ENCODE measurements at regions not wholly inside any gene's neighbourhood (a gene's known extent, or its start where the extent isn't known, plus 50 kb on each side); places are given as distances from the start of the nearest gene placed in this dataset.

- H3K36me3 ChIP-seq (ENCODE audit: insufficient read depth, low read length) = no peaks in the 10 kb centered on the region
- H3K9me3 ChIP-seq (ENCODE audit: low read length) = no peaks in the 10 kb centered on the region
- H4K20me1 ChIP-seq (ENCODE audit: insufficient read depth, low read length) = no peaks in the 10 kb centered on the region
- H3F3A ChIP-seq (ENCODE audit: insufficient read depth, low read length) = no peaks in the 10 kb centered on the region
- H3K27me3 ChIP-seq (ENCODE audit: insufficient read depth, low read length) = no peaks in the 10 kb centered on the region
- no peak overlapping the region for H2AFZ ChIP-seq (ENCODE audit: low read length)
- H3K27ac ChIP-seq (ENCODE audit: low read depth, low read length, poor library complexity, severe bottlenecking) = no peak overlapping the region
- H3K9me2 ChIP-seq (ENCODE audit: low read depth, low read length) = no peaks in the 10 kb centered on the region
- no peaks in the 10 kb centered on the region for H3K4me1 ChIP-seq (ENCODE audit: insufficient read depth, low read length, severe bottlenecking)
- H3K4me3 ChIP-seq (ENCODE audit: low read depth, low read length, poor library complexity, severe bottlenecking) = no peak overlapping the region
- no peak overlapping the region for H3K9ac ChIP-seq (ENCODE audit: low read length)
- H3K4me2 ChIP-seq (ENCODE audit: low read length) = no peak overlapping the region
- H3K79me2 ChIP-seq (ENCODE audit: insufficient read depth, low read length) = no peaks in the 10 kb centered on the region
- TF ChIP-seq EZH2 (IDR thresholded peaks at IDR 0.05; ENCODE audit: borderline replicate concordance, low read length) (no peak), CTCF (IDR thresholded peaks at IDR 0.05; ENCODE audit: low read length) (no peak)
These were observed 152.5 kb upstream of the ZNF536 start for GRCh38 chr19:30219702-30220101.

- no peak overlapping the region for H3K4me3 ChIP-seq (ENCODE audit: low read depth, low read length, poor library complexity, severe bottlenecking)
- no peak overlapping the region for H3K4me2 ChIP-seq (ENCODE audit: low read length)
- H3K9me3 ChIP-seq (ENCODE audit: low read length) = no peaks in the 10 kb centered on the region
- no peaks in the 10 kb centered on the region for H4K20me1 ChIP-seq (ENCODE audit: insufficient read depth, low read length)
- H3K9ac ChIP-seq (ENCODE audit: low read length) = no peak overlapping the region
- H3K27ac ChIP-seq (ENCODE audit: low read depth, low read length, poor library complexity, severe bottlenecking) = no peak overlapping the region
- no peaks in the 10 kb centered on the region for H3K36me3 ChIP-seq (ENCODE audit: insufficient read depth, low read length)
- no peak for TF ChIP-seq EZH2 (IDR thresholded peaks at IDR 0.05; ENCODE audit: borderline replicate concordance, low read length)
- no peak for TF ChIP-seq CTCF (IDR thresholded peaks at IDR 0.05; ENCODE audit: low read length)
- H3K9me2 ChIP-seq (ENCODE audit: low read depth, low read length) = no peaks in the 10 kb centered on the region
- no peaks in the 10 kb centered on the region for H3F3A ChIP-seq (ENCODE audit: insufficient read depth, low read length)
- no peaks in the 10 kb centered on the region for H3K4me1 ChIP-seq (ENCODE audit: insufficient read depth, low read length, severe bottlenecking)
- H3K79me2 ChIP-seq (ENCODE audit: insufficient read depth, low read length) = no peaks in the 10 kb centered on the region
- no peaks in the 10 kb centered on the region for H3K27me3 ChIP-seq (ENCODE audit: insufficient read depth, low read length)
- no peak overlapping the region for H2AFZ ChIP-seq (ENCODE audit: low read length)
These were observed 151.0 kb upstream of the ZNF536 start for GRCh38 chr19:30221176-30221575.

- H2AFZ ChIP-seq (ENCODE audit: low read length) = no peak overlapping the region
- H4K20me1 ChIP-seq (ENCODE audit: insufficient read depth, low read length) = no peaks in the 10 kb centered on the region
- no peaks in the 10 kb centered on the region for H3K27me3 ChIP-seq (ENCODE audit: insufficient read depth, low read length)
- TF ChIP-seq CTCF (IDR thresholded peaks at IDR 0.05; ENCODE audit: low read length) (peak; percentile 60), EZH2 (IDR thresholded peaks at IDR 0.05; ENCODE audit: borderline replicate concordance, low read length) (no peak)
- no peaks in the 10 kb centered on the region for H3F3A ChIP-seq (ENCODE audit: insufficient read depth, low read length)
- no peaks in the 10 kb centered on the region for H3K79me2 ChIP-seq (ENCODE audit: insufficient read depth, low read length)
- no peak overlapping the region for H3K4me2 ChIP-seq (ENCODE audit: low read length)
- no peak overlapping the region for H3K4me3 ChIP-seq (ENCODE audit: low read depth, low read length, poor library complexity, severe bottlenecking)
- H3K9me2 ChIP-seq (ENCODE audit: low read depth, low read length) = no peaks in the 10 kb centered on the region
- no peak overlapping the region for H3K27ac ChIP-seq (ENCODE audit: low read depth, low read length, poor library complexity, severe bottlenecking)
- H3K9me3 ChIP-seq (ENCODE audit: low read length) = no peaks in the 10 kb centered on the region
- H3K9ac ChIP-seq (ENCODE audit: low read length) = no peak overlapping the region
- H3K36me3 ChIP-seq (ENCODE audit: insufficient read depth, low read length) = no peaks in the 10 kb centered on the region
- no peaks in the 10 kb centered on the region for H3K4me1 ChIP-seq (ENCODE audit: insufficient read depth, low read length, severe bottlenecking)
These were observed 149.7 kb upstream of the ZNF536 start for GRCh38 chr19:30222428-30222873.
